H1 (cell line): ENCODE measurements at regions not wholly inside any gene's neighbourhood (a gene's known extent, or its start where the extent isn't known, plus 50 kb on each side); places are given as distances from the start of the nearest gene placed in this dataset.

ENCODE experiments used
- CTCF ChIA-PET: fragments of 300-600 bp; sonication (Branson Sonifier 250); formaldehyde crosslinking; loops from one replicate; lab custom pipeline; 2021; ENCODE audit not compliant: partially characterized antibody; lab: Charles Lee
- POLR2A ChIA-PET: fragments of 300-600 bp; sonication (Branson Sonifier 250); formaldehyde crosslinking; loops from one replicate; lab custom pipeline; 2021; ENCODE audit warnings: inconsistent platforms; ENCODE audit not compliant: partially characterized antibody; lab: Charles Lee
- DNase-seq, 2 experiments: peaks; one replicate each; pipeline versions ENCODE4 v3.0.0 to v3.0.0-alpha.2; 2010 to 2022; ENCODE audit warnings: low spot score in 2 of 2, low read depth in 1 of 2, mixed read lengths in 1 of 2
- FAIRE-seq: peaks from 2 replicates; lab custom pipeline; 2011; peaks lifted over from hg19 to GRCh38; lab: Jason Lieb, UNC
- H2AFZ ChIP-seq: 2 replicates; pipeline ENCODE4 v1.8.1; 2012; ENCODE audit warnings: low read length, inconsistent platforms
- H2AK5ac ChIP-seq: 2 replicates; pipeline ENCODE4 v1.6.1; 2013; ENCODE audit warnings: low read depth, low read length
- H2BK120ac ChIP-seq: replicated peaks from 2 replicates; pipeline ENCODE3; 2013; ENCODE audit warnings: low read depth, low read length, inconsistent platforms
- H2BK12ac ChIP-seq: 2 replicates; pipeline ENCODE4 v1.6.1; 2013; ENCODE audit warnings: low read depth, low read length
- H2BK15ac ChIP-seq: 2 replicates; pipeline ENCODE4 v1.6.1; 2013; ENCODE audit warnings: low read length
- H2BK20ac ChIP-seq: 2 replicates; pipeline ENCODE4 v1.6.1; 2013; ENCODE audit warnings: low read length
- H2BK5ac ChIP-seq: 2 replicates; pipeline ENCODE4 v1.6.1; 2013; ENCODE audit warnings: low read depth, low read length
- H3K14ac ChIP-seq: 2 replicates; pipeline ENCODE4 v1.6.1; 2013; ENCODE audit warnings: inconsistent platforms; ENCODE audit not compliant: insufficient read length
- H3K18ac ChIP-seq: 2 replicates; pipeline ENCODE4 v1.6.1; 2013; ENCODE audit warnings: low read length; ENCODE audit errors: extremely low read depth
- H3K23ac ChIP-seq: 2 replicates; pipeline ENCODE4 v1.6.1; 2013; ENCODE audit warnings: inconsistent platforms; ENCODE audit not compliant: insufficient read length
- H3K23me2 ChIP-seq: 2 replicates; pipeline ENCODE4 v1.6.1; 2013; ENCODE audit warnings: low read depth, low read length
- H3K27ac ChIP-seq: 2 replicates; pipeline ENCODE4 v1.6.1; 2011; ENCODE audit warnings: low read depth, low read length, inconsistent platforms
- H3K27me3 ChIP-seq, 4 experiments: replicated peaks in 1 of 4; 1 replicate in 1 of 4; 2 replicates in 3 of 4; pipeline versions ENCODE4 v1.6.1 to v1.8.1; 2011 to 2013; ENCODE audit warnings: low read length in 3 of 4, mild to moderate bottlenecking in 3 of 4, inconsistent platforms in 2 of 4, mixed read lengths in 2 of 4, moderate library complexity in 1 of 4; ENCODE audit not compliant: control insufficient read depth in 3 of 4, insufficient read depth in 3 of 4; ENCODE audit errors: extremely low read depth in 1 of 4
- H3K36me3 ChIP-seq, 4 experiments: 2 replicates each; pipeline versions ENCODE4 v1.6.1 to v1.8.1; 2011 to 2013; ENCODE audit warnings: mild to moderate bottlenecking in 4 of 4, low read length in 3 of 4, moderate library complexity in 2 of 4, control low read depth in 1 of 4, inconsistent platforms in 1 of 4; ENCODE audit not compliant: insufficient read depth in 4 of 4, control insufficient read depth in 2 of 4
- H3K4ac ChIP-seq: replicated peaks from 2 replicates; pipeline ENCODE3; 2013; ENCODE audit warnings: low read length, low read depth, mixed read lengths, inconsistent platforms; ENCODE audit not compliant: insufficient read length
- H3K4me1 ChIP-seq, 4 experiments: replicated peaks in 1 of 4; 1 replicate in 1 of 4; 2 replicates in 3 of 4; pipeline versions ENCODE4 v1.6.1 to v1.8.1; 2011 to 2013; ENCODE audit warnings: low read length in 3 of 4, inconsistent platforms in 2 of 4, mixed read lengths in 1 of 4; ENCODE audit not compliant: insufficient read depth in 4 of 4, control insufficient read depth in 3 of 4
- H3K4me2 ChIP-seq, 2 experiments: 2 replicates each; pipeline versions ENCODE4 v1.6.1 to v1.8.1; 2011 to 2013; ENCODE audit warnings: low read depth in 2 of 2, low read length in 2 of 2, control low read depth in 1 of 2, inconsistent platforms in 1 of 2, mild to moderate bottlenecking in 1 of 2; ENCODE audit not compliant: insufficient read depth in 1 of 2
- H3K4me3 ChIP-seq, 4 experiments: fragments of 200-600, 300-600 bp in 1 of 4; sonication (generic), shearing (Covaris generic), sonication (Bioruptor Twin) in 1 of 4; 2 replicates each; pipeline versions ENCODE4 v1.5.1 to v1.8.1; 2011 to 2016; ENCODE audit warnings: low read length in 4 of 4, low read depth in 3 of 4, control low read depth in 2 of 4, inconsistent platforms in 2 of 4, mild to moderate bottlenecking in 2 of 4, mixed read lengths in 1 of 4, moderate library complexity in 1 of 4; ENCODE audit not compliant: insufficient read depth in 2 of 4; ENCODE audit errors: extremely low read depth in 1 of 4
- H3K56ac ChIP-seq: replicated peaks from 2 replicates; pipeline ENCODE3; 2013; ENCODE audit warnings: low read depth, mild to moderate bottlenecking, mixed read lengths, low read length, inconsistent platforms; ENCODE audit not compliant: insufficient read length
- H3K79me1 ChIP-seq: 2 replicates; pipeline ENCODE4 v1.6.1; 2013; ENCODE audit warnings: low read depth, low read length, control low read depth
- H3K79me2 ChIP-seq, 2 experiments: 2 replicates each; pipeline versions ENCODE4 v1.6.1 to v1.8.1; 2012 to 2013; ENCODE audit warnings: low read length in 2 of 2, mild to moderate bottlenecking in 2 of 2, inconsistent platforms in 1 of 2; ENCODE audit not compliant: insufficient read depth in 2 of 2, control insufficient read depth in 1 of 2
- H3K9ac ChIP-seq, 4 experiments: replicated peaks in 1 of 4; 1 replicate in 1 of 4; 2 replicates in 3 of 4; pipeline versions ENCODE4 v1.6.1 to v1.8.1; 2011 to 2013; ENCODE audit warnings: low read depth in 3 of 4, low read length in 3 of 4, control low read depth in 2 of 4, mild to moderate bottlenecking in 2 of 4, moderate library complexity in 2 of 4, inconsistent platforms in 1 of 4; ENCODE audit errors: extremely low read depth in 1 of 4
- H3K9me3 ChIP-seq, 2 experiments: 2 replicates each; pipeline versions ENCODE4 v1.6.1 to v1.8.1; 2012 to 2013; ENCODE audit warnings: mild to moderate bottlenecking in 2 of 2, moderate library complexity in 2 of 2, control low read depth in 1 of 2, inconsistent platforms in 1 of 2, low read depth in 1 of 2, low read length in 1 of 2, mixed read lengths in 1 of 2; ENCODE audit not compliant: insufficient read depth in 2 of 2
- H4K20me1 ChIP-seq, 2 experiments: replicated peaks in 1 of 2; 2 replicates each; pipeline versions ENCODE3 to v1.8.1; 2011 to 2013; ENCODE audit warnings: inconsistent platforms in 2 of 2, low read length in 2 of 2, mild to moderate bottlenecking in 1 of 2; ENCODE audit not compliant: insufficient read depth in 2 of 2, control insufficient read depth in 1 of 2
- H4K5ac ChIP-seq: 2 replicates; pipeline ENCODE4 v1.6.1; 2013; ENCODE audit warnings: low read length, low read depth, mixed read lengths, inconsistent platforms; ENCODE audit not compliant: insufficient read length
- H4K8ac ChIP-seq: 2 replicates; pipeline ENCODE4 v1.8.0; 2013; ENCODE audit warnings: mild to moderate bottlenecking, moderate library complexity, low read length, inconsistent platforms; ENCODE audit not compliant: insufficient read depth; ENCODE audit errors: extremely low read depth
- H4K91ac ChIP-seq: replicated peaks from 2 replicates; pipeline ENCODE3; 2013; ENCODE audit warnings: low read length, mixed read lengths, inconsistent platforms; ENCODE audit not compliant: insufficient read length
- SIRT6 ChIP-seq: IDR thresholded peaks from one replicate; pipeline ENCODE4 v1.7.1; 2012; ENCODE audit warnings: low read length, inconsistent platforms
- SP4 ChIP-seq: IDR thresholded peaks from 2 replicates; pipeline ENCODE4 v1.6.1; 2012; ENCODE audit warnings: low read length, inconsistent platforms
- WGBS, 2 experiments: shearing (Covaris generic) in 1 of 2; methylation state at CpG; one replicate each; pipeline versions ENCODE4 v1.1.6 to v1.1.7; 2013 to 2015; ENCODE audit warnings: low lambda C conversion rate in 2 of 2, mixed read lengths in 2 of 2, inconsistent platforms in 1 of 2, low coverage in 1 of 2, missing lambda C conversion rate in 1 of 2; ENCODE audit not compliant: insufficient replicate concordance in 2 of 2, insufficient coverage in 1 of 2, insufficient read length in 1 of 2; ENCODE audit errors: extremely low coverage in 1 of 2, missing lambda C conversion rate in 1 of 2; 5-methylcytosine and 5-hydroxymethylcytosine counted together
- TF ChIP-seq, protein P1 (sequence below): IDR thresholded peaks from 2 replicates; pipeline ENCODE4 v1.6.1; 2012; ENCODE audit warnings: inconsistent platforms

DNA sequence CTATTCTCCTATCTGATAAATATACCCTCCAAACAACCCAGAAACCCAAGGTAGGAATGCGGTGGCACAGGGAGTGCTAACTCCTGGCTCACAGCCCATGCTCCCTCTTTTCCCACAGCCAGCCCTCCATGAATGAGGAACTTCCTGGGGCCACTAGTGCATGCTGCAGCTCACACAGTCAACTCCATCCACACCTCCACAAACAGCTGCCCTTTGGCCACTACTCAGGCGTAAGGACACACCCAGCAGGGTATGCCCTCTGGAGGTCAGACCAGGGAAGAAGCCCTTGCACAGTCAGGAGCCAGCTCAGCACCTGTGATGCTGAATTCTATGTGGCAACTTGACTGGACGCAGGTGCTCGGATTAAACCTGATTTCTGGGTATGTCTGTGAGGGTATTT, 85.2 kb upstream of the PIK3CG start:
- Histone ChIP-seq H3K4me1 (peaks cover 0 to 3% (median 0%) of the 10 kb centered on the region in 4 experiments; a peak in 1 of 7 replicates), H4K91ac (no peak overlapping the region), H3K27ac (no peak overlapping the region), H4K8ac (no peak overlapping the region), H2AFZ (peak overlapping the region; percentile 17; the same call in 1 of the 2 replicates), H3K56ac (no peak overlapping the region), H2BK120ac (no peak overlapping the region), H2BK5ac (no peak overlapping the region), H3K14ac (no peak overlapping the region), H3K27me3 (no peaks in the 10 kb centered on the region), H2BK12ac (no peak overlapping the region), H3K18ac (no peak overlapping the region), H2AK5ac (no peak overlapping the region), H2BK20ac (no peak overlapping the region), H3K79me2 (no peaks in the 10 kb centered on the region), H3K79me1 (no peaks in the 10 kb centered on the region), H3K4me2 (no peak overlapping the region), H3K4ac (no peak overlapping the region), H3K23me2 (no peaks in the 10 kb centered on the region), H4K5ac (no peak overlapping the region), H3K4me3 (no peak overlapping the region), H3K9me3 (no peaks in the 10 kb centered on the region), H3K23ac (no peak overlapping the region), H2BK15ac (no peak overlapping the region), H3K36me3 (no peaks in the 10 kb centered on the region; a peak in 1 of 8 replicates), H3K9ac (no peak overlapping the region), H4K20me1 (no peaks in the 10 kb centered on the region)
- ChIA-PET POLR2A (interaction anchor here (0.9 kb wide), 1 partner anchor 389 kb away, joined by 3 read pairs; the partner anchor contains the start of gene HBP1), CTCF (interaction anchor here (0.6 to 1.6 kb wide), 15 partner anchors 9 to 934 kb away, joined by 3 to 12 read pairs (median 4); no protein-coding TSS in a partner anchor)
- FAIRE-seq (no peak), DNase-seq (peak in 1 of 2 experiments; percentile 56)
- 82% methylated on average over 4 of the region's 4 CpGs; no CpG with 5 or more reads in 1 of the 2 experiments for WGBS, 2 experiments
- TF ChIP-seq SP4 = no peak
- no peak for TF ChIP-seq SIRT6
- TF ChIP-seq, protein P1, sequence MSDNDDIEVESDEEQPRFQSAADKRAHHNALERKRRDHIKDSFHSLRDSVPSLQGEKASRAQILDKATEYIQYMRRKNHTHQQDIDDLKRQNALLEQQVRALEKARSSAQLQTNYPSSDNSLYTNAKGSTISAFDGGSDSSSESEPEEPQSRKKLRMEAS = peak; percentile 41; the same call in 1 of the 2 replicates
